ENCODE measurements at regions not wholly inside any gene's neighbourhood (a gene's known extent, or its start where the extent isn't known, plus 50 kb on each side); places are given as distances from the start of the nearest gene placed in this dataset.
A peak's percentile ranks its signal among the peaks of the same experiment; 100 is the strongest.
"Not testable (repeated sequence)": the region's sequence is repeated elsewhere in the genome, so short reads cannot be mapped to it uniquely, and the experiment has no call there.

DNA sequence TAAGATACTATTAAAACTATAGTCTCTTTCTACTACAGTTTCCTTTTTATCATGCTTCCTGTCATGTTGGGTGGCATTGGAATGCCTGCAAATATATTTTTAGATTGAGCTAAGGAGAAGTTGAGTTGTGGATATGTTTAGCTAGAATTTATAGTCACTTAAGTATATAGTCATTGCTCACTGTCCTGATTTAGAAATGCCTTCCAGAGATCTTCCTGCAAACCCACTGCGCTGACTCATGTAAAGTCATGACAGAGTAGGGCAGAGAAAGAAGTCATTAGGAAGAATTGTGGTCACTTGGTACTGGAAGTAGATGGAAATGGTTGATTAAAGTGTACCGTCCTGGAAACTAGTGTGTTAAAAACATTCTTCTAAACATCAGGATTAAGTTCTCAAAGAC is 490.3 kb upstream of the PABPC4L start:
- no peak for DNase-seq

DNA sequence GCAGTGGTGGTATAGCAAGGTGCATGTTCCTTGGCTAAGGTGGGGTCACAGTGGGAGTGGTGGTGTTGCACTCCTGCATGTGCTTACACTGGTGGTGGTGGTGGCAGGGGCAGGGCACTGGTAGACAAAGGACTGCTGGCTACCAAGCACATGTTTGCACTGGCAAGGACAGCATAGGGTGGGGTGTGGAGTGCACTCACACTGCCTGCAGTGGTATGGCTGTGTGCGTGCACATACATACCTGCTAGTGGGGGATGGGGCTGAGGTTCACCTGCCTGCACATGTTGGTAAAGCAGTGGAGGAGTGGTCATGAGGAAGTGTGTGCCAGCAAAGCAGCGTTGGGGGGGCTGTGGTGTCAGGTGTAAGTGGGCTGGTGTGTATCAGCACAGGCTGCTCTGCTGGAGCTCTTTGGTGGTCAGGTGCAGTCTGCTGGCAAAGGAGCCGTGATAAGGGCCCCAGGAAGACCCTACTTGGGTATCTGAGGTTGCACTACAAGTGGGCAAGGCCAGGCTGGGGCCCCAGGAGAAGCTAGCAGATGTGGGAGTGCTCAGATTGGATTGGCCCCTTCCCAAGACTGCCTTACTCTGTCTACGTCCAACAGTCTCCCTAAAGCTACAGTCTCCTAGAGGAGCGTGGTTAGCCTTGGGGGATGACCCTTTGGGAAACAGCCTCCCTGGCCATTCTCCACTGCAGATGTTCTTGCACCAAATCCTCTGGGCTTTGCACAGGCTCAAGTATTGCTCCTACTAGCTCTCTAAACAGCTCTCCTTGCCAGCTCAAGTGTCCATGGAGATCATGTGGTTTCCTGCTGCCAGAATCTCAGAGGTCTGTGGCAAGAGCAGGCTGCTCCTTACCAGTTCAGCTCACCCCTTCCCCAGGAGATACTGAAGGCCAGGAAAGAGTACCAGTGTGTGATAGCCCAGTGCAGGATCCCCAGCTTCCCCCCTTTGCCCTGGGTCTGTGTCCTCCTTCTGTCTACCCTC is 486.3 kb upstream of the PABPC4L start:
- no peak for DNase-seq

DNA sequence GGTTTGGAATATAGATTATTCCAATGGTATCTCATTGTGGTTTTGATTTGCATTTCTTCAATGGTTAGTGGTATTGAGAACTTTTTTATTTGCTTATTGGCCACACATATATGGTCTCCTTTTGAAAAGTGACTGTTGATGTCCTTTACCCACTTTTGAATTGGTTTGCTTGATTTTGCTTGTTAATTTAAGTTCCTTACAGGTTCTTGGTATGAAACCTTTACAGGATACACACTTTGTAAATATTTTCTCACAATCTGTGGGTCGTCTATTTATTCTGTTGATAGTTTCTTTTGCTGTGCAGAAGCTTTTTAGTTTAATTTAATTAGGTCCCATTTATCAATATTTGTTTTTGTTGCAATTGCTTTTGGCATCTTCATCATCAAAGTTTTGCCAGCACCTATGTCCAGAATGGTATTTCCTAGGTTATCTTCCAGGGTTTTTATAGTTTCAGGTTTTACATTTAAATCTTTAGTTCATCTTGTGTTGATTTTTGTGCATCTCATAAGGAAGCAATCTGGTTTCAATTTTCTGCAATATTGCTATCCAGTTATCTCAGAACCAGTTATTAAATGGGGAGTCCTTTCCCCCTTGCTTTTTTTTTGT is 475.7 kb upstream of the PABPC4L start:
- DNase-seq, result no peak

DNA sequence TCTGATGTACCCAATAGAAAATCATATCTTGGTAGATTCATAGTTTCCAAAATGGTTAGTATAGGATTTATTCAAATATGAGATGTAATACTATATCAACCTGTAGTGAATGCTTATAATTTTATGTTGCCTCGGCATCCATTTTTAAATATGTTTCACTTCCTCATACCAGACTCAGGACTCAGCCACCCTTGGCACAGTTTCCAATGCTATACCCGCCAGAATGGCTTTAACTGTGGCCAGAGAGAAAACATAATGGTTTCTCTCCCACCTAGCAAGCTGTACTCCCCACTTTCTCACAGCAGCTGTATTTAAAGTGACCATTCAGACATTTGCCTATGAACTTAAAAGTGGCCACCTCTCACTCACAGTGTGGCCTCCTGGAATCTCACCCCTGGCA is 466.6 kb upstream of the PABPC4L start:
- no peak for DNase-seq

DNA sequence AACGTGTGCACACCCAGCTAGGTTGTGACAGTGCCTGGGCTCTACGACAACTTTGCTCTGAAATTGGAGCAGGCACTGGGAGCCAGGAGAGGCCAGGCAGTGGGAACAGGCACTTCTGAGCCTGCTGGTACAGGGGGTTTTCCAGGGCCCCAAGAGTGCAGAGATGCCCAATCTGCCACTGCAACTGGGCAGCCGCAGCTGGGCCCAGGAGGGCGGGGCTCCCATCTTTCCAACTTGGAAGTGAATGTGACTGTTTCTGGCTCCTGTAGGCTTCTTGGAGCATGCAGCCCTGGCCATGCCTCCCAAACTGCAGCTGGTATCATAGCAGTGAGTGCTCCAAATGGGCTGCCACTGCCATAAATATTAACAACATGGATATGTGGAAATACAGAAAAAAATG is 465.1 kb upstream of the PABPC4L start:
- DNase-seq, result no peak

DNA sequence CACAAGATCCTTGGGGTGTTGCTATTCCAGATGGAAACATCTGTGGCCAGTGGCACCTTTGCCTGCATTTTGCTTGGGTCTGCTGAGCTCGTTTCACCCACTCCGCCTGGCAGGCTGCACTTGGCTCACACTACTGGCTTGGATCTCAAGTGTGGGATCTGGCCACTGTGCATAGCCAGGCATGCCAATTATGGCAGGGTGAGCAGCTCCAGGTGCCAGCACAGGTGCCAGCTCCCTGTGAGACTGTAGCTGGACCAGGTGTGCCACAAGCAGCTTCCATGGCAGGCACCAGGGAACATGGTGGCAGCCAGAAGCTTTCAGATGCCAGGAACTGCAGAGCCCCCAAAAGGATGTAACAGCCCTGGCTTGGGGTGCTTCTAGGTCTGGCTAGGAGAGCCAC is 463.8 kb upstream of the PABPC4L start:
- DNase-seq, result no peak

DNA sequence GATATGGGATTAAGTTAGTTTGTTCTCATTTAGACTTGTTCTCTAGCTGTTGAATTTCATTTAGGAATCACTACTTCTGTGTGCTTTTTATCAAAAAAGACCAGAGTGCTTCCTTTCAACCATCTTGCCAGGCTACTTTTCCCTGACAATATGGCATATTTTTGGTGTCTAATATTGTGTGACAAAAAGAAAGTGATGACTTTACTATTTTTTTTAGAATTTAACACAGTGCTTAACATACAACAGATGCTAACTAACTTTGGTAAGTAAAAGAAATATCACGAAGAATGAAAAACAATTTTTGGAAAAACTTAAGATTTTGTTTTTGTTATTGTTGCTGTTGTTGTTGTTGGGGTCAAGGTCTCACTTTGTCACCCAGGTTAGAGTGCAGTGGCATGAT is 462.2 kb upstream of the PABPC4L start:
- no peak for DNase-seq

DNA sequence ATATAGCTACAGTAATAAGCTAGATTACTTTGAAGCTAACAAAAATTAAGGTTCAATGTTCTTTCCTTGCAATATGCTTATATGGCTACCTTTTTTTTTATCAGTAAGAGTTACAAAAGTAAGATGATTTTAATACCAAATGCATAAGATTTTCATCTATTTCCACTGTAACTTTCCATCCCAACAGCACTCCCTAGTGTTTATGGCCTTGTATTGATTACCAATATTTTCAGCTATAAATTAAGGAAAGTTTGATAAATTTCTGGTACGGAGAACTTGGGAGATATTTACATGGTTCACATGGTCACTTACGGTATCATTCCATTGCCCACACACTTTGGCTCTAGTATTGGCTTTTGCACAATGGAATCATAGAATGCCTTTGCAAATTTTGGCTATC is 448.9 kb upstream of the PABPC4L start:
- no peak for DNase-seq

DNA sequence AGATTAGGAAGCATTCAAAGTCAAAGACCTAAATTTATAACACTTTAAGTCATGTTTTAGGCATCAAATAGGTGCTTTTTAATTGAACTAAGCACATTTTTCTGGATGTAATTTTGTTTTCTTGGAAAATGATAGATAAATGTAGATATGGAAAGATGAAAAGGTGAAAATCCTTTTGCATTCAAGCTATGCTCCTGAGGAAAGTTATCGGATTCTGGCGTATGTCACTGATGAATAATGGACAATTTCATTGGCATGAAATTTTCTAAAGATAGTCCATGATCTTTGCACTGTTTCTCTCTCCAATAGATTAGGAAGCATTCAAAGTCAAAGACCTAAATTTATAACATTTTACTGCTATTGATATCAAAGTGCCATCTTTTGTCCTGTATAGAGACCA is 444.2 kb upstream of the PABPC4L start:
- no peak for DNase-seq

DNA sequence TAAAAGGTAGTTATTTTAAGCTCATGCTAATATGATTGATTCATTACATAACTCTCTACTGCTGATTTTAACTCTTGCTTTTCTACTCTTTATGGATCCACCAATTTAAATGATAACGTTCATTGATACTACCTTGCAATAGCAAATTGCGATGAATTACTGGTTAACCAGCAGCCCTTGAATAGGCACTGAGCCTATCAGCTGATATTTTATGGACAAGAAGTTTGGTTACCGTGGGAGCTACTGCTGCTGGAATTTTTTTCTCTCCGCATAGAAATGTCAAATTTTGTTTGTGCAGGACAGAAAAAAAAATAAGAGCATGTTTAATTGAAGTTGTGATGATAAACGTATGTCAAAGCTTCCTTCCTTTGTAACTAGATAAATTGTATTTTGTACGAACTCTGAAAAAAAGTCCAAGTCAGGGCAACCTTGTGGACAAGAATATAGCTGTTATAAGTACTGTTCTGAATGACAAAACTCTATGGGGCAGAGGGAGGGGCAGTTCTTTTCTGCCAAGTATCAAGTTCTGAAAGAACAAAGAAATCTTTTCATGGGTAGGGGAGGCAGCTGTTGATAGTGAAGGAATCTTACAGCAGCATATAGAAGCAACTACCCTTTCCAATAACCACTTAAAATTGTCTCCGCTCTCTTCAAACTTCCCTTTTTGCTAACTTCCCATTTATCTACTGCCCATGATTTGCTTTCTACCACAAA is 434.9 kb upstream of the PABPC4L start:
- DNase-seq, result no peak

DNA sequence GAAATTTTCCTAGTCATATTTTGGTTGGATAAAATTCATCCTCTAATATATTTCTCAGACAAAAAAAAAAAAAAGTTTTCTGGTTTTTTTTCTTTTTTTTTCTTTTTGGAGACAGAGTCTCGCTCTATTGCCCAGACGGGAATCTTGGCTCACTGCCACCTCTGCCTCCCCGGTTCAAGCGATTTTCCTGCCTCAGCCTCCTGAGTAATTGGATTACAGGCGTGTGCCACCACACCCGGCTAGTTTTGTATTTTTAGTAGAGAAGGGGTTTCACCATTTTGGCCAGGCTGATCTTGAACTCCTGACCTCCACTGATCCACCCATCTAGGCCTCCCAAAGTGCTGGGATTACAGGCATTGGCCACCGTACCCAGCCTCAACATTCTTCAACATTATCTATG is 432.7 kb upstream of the PABPC4L start:
- DNase-seq, result no peak

DNA sequence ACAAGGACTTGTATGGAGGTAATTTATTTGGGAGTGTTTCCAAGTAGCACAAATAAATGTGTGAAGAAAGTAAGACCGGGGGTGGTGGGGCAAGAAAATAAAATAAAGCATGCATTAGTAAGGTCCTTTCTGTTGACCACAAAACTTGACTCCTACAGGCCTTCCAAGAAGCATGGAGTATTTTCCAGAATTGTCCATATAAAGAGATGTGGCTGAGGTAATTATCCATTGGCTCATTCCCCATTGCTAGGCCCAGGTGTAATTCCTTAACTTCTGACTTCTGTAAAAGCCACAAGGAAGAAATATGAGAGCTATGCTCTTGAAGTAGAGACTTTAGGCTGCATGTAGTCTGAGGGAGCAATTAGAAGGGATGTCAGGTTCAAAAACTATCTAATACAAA is 430.5 kb upstream of the PABPC4L start:
- no peak for DNase-seq

DNA sequence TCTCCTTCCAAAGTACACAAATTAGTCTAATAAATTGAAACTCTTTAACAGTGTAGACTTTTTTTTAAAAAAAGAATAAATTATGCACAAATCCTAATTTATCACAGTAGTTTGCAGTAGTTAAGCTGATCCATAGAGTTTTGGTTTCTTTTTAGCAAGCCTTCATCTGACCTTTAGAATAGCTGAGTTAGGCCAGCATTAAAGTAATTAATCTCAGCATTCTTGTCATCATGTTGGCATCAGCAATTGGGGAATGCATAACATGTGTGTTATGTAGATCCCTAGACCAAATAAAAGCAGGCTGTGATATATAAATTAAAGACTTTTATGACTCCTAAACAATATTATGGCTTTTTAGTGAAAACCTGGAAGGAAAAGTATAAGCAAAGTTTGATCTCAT is 426.5 kb upstream of the PABPC4L start:
- no peak for DNase-seq

DNA sequence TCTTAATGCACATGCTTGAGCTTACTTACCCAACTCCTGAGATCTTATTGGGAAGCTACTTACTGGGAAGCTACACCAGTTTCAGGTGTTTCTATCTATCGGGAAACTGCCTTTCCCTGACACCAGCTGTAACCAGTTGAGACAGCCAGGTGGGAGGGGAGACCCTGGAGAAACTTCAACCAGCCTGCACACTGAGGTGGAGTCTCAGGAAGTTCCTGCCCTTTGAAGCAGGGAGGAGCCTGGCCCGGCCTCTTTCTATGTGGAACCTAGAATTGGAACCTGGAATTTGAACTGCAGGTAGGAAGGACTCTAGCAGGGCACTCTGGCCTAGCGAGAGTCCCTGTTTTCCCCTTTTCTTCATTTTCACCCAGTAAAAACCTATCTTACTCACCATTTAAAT is 425.8 kb upstream of the PABPC4L start:
- peak; percentile 65 for DNase-seq

DNA sequence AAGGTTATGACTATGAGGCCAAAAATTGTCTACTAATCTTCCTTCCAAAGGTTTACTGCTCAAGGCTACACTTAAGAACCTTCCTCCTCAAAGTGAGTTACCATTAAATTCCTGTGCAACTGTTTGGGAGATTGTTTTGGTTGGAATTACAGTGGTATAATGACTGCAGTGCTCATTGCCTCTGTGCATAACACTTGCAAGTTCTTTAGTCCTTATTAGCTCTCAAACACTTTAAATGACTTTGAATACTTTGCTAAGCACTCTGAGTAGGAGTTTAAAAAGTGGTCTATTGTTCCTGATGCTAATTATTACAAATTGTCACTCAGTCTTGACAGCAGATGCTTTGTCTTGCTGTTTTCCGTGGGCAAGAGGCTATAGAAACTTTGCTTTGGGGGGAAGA is 422.8 kb upstream of the PABPC4L start:
- DNase-seq, result no peak

DNA sequence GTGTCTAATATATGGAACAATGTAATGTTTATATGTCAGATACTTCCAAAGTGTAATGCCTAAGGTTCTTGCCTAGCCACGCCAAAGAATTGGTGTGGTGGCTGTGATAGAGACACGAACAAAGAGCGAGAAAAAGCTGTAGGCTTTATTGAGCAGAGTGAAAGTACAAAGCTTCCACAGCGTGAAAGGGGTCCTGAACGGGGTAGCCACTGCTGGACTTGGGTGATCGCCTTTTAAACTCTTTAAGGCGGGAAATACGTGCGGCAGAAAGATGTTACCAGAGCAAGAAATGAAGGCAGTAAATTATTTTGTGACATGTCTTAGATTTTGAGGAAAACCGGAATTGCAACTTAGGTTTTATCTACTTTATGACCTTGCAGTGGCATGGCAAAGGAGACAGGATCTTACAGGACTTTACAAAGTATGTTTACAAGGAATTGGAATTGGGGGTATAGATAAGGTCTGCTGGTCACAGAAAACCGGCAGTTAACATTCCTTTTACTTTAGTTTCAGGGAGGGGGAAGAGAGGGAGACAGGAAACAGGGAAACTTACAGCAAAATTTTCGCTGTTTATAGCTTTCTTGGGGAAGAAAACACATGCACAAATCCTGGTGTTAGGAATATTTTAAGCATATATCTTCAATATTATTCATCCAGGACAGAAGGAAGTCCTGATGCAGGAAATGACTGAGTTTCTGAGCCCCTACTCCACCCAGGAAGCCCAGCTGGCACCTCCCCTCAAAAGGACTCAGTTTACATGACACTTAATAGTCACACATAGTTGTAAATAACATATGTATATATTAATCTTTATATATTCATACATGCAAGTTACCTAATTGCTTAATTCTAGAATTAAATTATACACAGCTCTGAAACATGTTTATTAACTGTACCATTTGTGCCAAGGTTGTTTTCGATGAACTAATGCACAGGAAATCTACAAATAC is 421.3 kb upstream of the PABPC4L start:
- peak; percentile 66 for DNase-seq

DNA sequence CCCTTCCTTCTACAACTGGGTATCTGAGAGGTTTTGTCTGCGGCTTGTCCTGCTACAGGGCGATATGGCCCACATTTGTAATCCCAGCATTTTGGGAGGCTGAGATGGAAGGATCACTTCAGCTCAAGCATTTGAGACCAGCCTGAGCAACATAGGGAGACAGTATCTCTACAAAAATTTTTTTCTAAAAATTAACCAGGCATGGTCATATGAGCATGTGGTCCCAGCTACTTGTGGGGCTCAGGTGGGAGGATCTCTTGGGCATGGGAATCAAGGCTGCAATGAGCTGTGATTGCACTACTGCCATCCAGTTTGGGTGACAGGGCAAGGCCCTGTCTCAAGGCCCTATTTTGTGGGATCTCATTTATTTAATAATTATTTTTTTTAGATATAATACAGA is 420.6 kb upstream of the PABPC4L start:
- DNase-seq, result no peak

DNA sequence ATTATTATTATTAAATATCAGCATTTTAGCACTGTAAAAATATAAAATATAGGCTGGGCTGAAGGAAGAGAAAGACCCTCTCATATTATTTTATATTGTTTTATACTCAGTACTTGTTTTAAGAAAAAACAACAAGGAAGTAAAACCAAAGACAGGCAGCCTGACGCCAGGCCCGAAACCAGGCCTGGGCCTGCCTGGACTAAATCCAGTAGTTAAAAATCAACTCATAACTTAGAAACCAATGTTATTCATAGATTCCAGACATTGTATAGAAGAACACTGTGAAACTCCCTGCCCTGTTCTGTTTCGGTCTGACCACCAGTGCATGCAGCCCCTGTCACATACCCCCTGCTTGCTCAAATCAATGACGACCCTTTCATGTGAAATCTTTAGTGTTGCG is 420.1 kb upstream of the PABPC4L start:
- DNase-seq, result not testable (repeated sequence)

DNA sequence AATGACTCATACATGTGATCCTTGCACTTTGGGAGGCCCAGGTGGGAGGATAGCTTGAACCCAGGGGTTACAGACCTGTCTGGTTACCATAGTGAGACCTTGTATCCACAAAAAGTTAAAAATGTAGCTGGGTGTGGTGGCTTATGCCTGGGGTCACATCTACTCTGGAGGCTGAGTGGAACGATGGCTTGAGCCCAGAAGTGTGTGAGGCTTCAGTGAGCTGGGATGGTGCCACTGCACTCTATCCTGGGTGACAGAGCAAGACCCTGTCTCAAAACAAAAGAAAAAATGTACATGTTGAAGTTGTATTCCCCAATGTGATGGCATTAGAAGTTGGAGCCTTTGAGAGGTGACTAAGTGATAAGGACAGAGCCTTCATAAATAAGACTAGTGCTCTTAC is 409.4 kb upstream of the PABPC4L start:
- DNase-seq, result no peak

DNA sequence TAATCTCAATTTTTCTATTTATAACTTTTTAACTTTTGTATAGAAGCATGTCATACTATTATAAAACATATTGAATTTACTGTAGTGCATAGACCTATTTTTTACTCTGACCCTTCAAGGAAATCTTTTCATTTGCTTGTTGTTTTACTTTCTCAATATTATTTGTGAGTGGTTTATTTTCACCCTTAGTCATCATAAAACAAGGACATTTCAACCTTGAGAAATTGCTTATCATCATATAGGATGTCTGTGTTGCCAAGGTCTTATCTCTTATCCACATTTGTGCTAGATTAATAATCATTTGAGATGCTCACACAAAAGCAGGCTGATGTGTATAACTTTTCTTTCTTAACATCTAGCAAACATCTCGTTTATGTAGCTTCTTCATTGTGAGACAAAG is 408.6 kb upstream of the PABPC4L start:
- no peak for DNase-seq

DNA sequence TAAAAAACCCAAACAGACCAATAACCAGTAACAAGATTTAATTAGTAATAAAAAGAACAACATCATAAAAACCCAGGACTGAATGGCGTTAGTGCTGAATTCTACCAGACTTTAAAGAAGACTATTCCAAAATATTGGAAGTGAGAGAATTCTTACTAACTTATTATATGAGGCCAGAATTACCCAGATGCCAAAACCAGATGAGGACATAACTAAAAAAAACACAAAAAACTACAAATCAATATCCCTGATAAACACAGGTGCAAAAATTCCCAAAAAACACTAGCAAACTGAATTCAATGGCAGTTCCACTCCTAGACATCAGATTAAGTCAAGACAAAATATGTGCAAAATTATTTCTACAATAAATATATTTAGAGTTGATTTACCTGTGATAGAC is 400.1 kb upstream of the PABPC4L start:
- no peak for DNase-seq

DNA sequence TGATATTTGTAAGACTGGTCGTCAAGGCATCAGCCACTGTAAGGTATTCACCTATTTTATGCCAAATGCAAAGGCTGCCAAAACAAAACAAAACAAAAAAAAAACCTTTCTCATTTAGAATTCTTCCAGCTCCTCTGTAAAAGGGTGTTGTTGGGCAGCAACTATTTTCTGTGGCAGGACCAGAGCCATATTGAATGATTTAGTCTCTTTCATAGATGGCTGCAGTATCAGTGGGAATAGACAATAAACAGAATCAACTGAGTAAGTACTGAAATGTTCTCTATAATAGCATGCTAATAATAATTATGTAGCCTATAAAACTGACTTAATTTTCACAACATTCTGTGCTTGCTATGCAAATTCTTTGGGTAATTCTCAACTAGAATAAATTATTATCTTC is 389.7 kb upstream of the PABPC4L start:
- DNase-seq, result no peak

DNA sequence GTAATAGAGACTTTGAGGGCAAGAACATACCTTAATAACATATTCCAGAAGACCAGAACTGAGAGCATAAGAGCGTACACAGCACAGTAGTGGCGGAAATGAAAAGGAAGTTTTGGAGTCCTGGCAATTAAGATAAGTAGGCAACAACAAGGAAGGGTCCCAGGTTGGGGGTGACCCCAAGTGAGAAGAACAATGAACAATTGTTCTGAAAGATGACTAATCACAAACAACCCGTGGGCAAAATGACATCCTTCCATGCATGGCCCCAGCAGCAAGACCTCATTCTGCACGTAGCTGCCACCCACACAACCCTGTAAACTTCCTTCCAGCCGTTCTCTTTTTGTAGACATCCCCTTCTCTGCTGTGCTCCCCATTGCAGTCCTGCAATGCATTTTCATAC is 384.4 kb upstream of the PABPC4L start:
- DNase-seq, result peak; percentile 65
